HepG2 (cell line): ENCODE measurements at regions not wholly inside any gene's neighbourhood (a gene's known extent, or its start where the extent isn't known, plus 50 kb on each side); places are given as distances from the start of the nearest gene placed in this dataset.
A peak's percentile ranks its signal among the peaks of the same experiment; 100 is the strongest.

Experiments
- ETV6 ChIP-seq: sonication (generic); formaldehyde crosslinking; conservative IDR thresholded peaks from 2 replicates; pipeline ENCODE4 v1.4.0; 2020; ENCODE audit warnings: missing genetic modification reagents
- GATAD1 ChIP-seq: IDR thresholded peaks from 2 replicates; pipeline ENCODE4 v1.6.1; 2016; ENCODE audit warnings: missing genetic modification reagents, missing compliant biosample characterization
- HMG20B ChIP-seq: conservative IDR thresholded peaks from 2 replicates; pipeline ENCODE4 v1.6.1; 2016; ENCODE audit warnings: missing genetic modification reagents, missing compliant biosample characterization
- MBD4 ChIP-seq: IDR thresholded peaks from 2 replicates; pipeline ENCODE4 v1.6.1; 2012; ENCODE audit warnings: low read length, inconsistent platforms, borderline replicate concordance
- NCOA5 ChIP-seq: sonication (generic); formaldehyde crosslinking; IDR thresholded peaks from 2 replicates; pipeline ENCODE4 v1.4.0; 2020; ENCODE audit warnings: missing genetic modification reagents
- PCBP2 ChIP-seq: fragments of 200-400 bp; formaldehyde crosslinking; optimal IDR thresholded peaks from 2 replicates; pipeline ENCODE3; 2018; ENCODE audit warnings: low read length, low read depth; ENCODE audit not compliant: poor library complexity, severe bottlenecking
- PHF5A ChIP-seq: IDR thresholded peaks from one replicate; pipeline ENCODE4 v1.6.1; 2018; ENCODE audit warnings: low read depth, missing genetic modification reagents; ENCODE audit not compliant: unreplicated experiment
- PLRG1 ChIP-seq: fragments of 450-650 bp; conservative IDR thresholded peaks from 2 replicates; pipeline ENCODE4 v1.6.1; 2016
- PPARG ChIP-seq: conservative IDR thresholded peaks from 2 replicates; pipeline ENCODE4 v1.6.1; 2016; ENCODE audit warnings: missing biosample characterization, missing genetic modification reagents
- SNAI1 ChIP-seq: sonication (generic); formaldehyde crosslinking; IDR thresholded peaks from 2 replicates; pipeline ENCODE4 v1.5.0; 2020; ENCODE audit warnings: mild to moderate bottlenecking, missing genetic modification reagents, borderline replicate concordance
- SUZ12 ChIP-seq: fragments of 150-350 bp; IDR thresholded peaks from 2 replicates; pipeline ENCODE4 v1.6.1; 2014; ENCODE audit warnings: low read depth, low read length
- WIZ ChIP-seq: sonication (generic); formaldehyde crosslinking; IDR thresholded peaks from 2 replicates; pipeline ENCODE4 v1.5.1; 2020; ENCODE audit warnings: mild to moderate bottlenecking, missing genetic modification reagents
- YEATS4 ChIP-seq: sonication (generic); formaldehyde crosslinking; IDR thresholded peaks from 2 replicates; pipeline ENCODE4 v1.4.0; 2020; ENCODE audit warnings: missing genetic modification reagents, borderline replicate concordance
- ZFP36L1 ChIP-seq: sonication (generic); formaldehyde crosslinking; IDR thresholded peaks from 2 replicates; pipeline ENCODE4 v1.8.0; 2022; ENCODE audit warnings: mild to moderate bottlenecking, missing genetic modification reagents, moderate library complexity
- ZKSCAN8 ChIP-seq: IDR thresholded peaks from 2 replicates; pipeline ENCODE4 v1.6.1; 2016; ENCODE audit warnings: borderline replicate concordance, missing genetic modification reagents, missing compliant biosample characterization
- ZNF343 ChIP-seq: sonication (generic); formaldehyde crosslinking; IDR thresholded peaks from 2 replicates; pipeline ENCODE4 v1.4.0; 2020; ENCODE audit warnings: mild to moderate bottlenecking, missing genetic modification reagents
- ZNF563 ChIP-seq: sonication (generic); formaldehyde crosslinking; IDR thresholded peaks from 2 replicates; pipeline ENCODE4 v1.8.0; 2022; ENCODE audit warnings: mild to moderate bottlenecking, moderate library complexity, missing genetic modification reagents
- ZNF746 ChIP-seq: sonication (generic); formaldehyde crosslinking; IDR thresholded peaks from 2 replicates; pipeline ENCODE4 v1.8.0; 2022; ENCODE audit warnings: mild to moderate bottlenecking, missing genetic modification reagents
- TF ChIP-seq, protein P1 (sequence below): sonication (generic); formaldehyde crosslinking; IDR thresholded peaks from 2 replicates; pipeline ENCODE4 v1.4.0; 2020; ENCODE audit warnings: missing genetic modification reagents, mild to moderate bottlenecking, borderline replicate concordance
- TF ChIP-seq, protein P2 (sequence below): sonication (generic); formaldehyde crosslinking; IDR thresholded peaks from 2 replicates; pipeline ENCODE4 v1.4.0; 2020; ENCODE audit warnings: mild to moderate bottlenecking, missing genetic modification reagents
- TF ChIP-seq, protein P3 (sequence below): IDR thresholded peaks from 2 replicates; pipeline ENCODE4 v1.6.1; 2016; ENCODE audit warnings: missing genetic modification reagents, missing compliant biosample characterization
- TF ChIP-seq, protein P4 (sequence below): sonication (generic); formaldehyde crosslinking; IDR thresholded peaks from 2 replicates; pipeline ENCODE4 v1.5.0; 2020; ENCODE audit warnings: missing genetic modification reagents, mild to moderate bottlenecking, borderline replicate concordance
- TF ChIP-seq, protein P5 (sequence below): sonication (generic); formaldehyde crosslinking; IDR thresholded peaks from 2 replicates; pipeline ENCODE4 v1.4.0; 2020; ENCODE audit warnings: missing genetic modification reagents, borderline replicate concordance
- TF ChIP-seq, protein P6 (sequence below): sonication (generic); formaldehyde crosslinking; IDR thresholded peaks from 2 replicates; pipeline ENCODE4 v1.8.0; 2022; ENCODE audit warnings: missing genetic modification reagents, low read depth, mild to moderate bottlenecking, borderline replicate concordance

DNA sequence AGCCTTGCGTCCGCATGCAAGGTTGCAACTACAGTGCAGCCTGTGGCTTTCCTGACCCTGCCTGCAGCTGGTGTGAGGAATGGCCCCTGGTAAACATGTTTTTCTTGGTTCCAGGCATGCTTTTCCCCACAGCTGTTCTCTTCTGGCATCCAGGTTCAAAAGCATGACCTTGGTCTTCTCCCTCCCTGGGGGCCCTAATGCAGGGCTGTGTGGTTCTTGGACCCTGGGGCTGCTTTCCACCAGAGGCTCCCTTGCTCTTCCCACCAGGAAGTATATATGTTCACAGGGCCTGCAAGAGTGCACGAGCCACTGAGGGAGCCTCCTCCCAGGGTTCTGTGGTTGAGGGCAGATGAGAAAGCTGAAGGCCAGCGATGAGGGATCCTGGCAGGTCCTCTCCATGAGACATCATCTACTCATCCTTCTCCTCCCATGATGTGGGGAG lies 125.9 kb downstream of the BCL2L11 start (continued):
- TF ChIP-seq, protein P1, sequence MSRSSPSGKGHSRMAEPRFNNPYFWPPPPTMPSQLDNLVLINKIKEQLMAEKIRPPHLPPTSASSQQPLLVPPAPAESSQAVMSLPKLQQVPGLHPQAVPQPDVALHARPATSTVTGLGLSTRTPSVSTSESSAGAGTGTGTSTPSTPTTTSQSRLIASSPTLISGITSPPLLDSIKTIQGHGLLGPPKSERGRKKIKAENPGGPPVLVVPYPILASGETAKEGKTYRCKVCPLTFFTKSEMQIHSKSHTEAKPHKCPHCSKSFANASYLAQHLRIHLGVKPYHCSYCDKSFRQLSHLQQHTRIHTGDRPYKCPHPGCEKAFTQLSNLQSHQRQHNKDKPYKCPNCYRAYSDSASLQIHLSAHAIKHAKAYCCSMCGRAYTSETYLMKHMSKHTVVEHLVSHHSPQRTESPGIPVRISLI: no peak
- TF ChIP-seq, protein P2, sequence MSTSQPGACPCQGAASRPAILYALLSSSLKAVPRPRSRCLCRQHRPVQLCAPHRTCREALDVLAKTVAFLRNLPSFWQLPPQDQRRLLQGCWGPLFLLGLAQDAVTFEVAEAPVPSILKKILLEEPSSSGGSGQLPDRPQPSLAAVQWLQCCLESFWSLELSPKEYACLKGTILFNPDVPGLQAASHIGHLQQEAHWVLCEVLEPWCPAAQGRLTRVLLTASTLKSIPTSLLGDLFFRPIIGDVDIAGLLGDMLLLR (CRISPR knock-in tag): no peak
- TF ChIP-seq SUZ12 (no peak), PPARG (CRISPR knock-in tag) (0 out of 2 replicates have a peak, but pooled peaks have one; percentile 26), NCOA5 (no peak), ZNF746 (CRISPR knock-in tag) (peak; percentile 55; the same call in 1 of the 2 replicates), WIZ (CRISPR knock-in tag) (peak; percentile 83; the same call in 1 of the 2 replicates), ETV6 (CRISPR knock-in tag) (no peak), HMG20B (CRISPR knock-in tag) (no peak), ZKSCAN8 (CRISPR knock-in tag) (peak; percentile 90), ZNF563 (CRISPR knock-in tag) (peak; percentile 71; the same call in 1 of the 2 replicates), PHF5A (CRISPR knock-in tag) (peak; percentile 70), MBD4 (no peak), PLRG1 (no peak), ZNF343 (no peak), YEATS4 (peak; percentile 59; the same call in 1 of the 2 replicates), PCBP2 (no peak), ZFP36L1 (peak; percentile 88; the same call in 1 of the 2 replicates), GATAD1 (CRISPR knock-in tag) (peak; percentile 62; the same call in 1 of the 2 replicates), SNAI1 (no peak)
- TF ChIP-seq, protein P3, sequence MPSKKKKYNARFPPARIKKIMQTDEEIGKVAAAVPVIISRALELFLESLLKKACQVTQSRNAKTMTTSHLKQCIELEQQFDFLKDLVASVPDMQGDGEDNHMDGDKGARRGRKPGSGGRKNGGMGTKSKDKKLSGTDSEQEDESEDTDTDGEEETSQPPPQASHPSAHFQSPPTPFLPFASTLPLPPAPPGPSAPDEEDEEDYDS (CRISPR knock-in tag): peak; percentile 49; the same call in 1 of the 2 replicates
- TF ChIP-seq, protein P4, sequence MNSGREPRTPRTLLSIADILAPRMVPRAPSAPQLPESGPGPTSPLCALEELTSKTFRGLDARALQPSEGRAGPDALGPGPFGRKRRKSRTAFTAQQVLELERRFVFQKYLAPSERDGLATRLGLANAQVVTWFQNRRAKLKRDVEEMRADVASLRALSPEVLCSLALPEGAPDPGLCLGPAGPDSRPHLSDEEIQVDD (CRISPR knock-in tag): 0 out of 2 replicates have a peak, but pooled peaks have one; percentile 49
- TF ChIP-seq, protein P5, sequence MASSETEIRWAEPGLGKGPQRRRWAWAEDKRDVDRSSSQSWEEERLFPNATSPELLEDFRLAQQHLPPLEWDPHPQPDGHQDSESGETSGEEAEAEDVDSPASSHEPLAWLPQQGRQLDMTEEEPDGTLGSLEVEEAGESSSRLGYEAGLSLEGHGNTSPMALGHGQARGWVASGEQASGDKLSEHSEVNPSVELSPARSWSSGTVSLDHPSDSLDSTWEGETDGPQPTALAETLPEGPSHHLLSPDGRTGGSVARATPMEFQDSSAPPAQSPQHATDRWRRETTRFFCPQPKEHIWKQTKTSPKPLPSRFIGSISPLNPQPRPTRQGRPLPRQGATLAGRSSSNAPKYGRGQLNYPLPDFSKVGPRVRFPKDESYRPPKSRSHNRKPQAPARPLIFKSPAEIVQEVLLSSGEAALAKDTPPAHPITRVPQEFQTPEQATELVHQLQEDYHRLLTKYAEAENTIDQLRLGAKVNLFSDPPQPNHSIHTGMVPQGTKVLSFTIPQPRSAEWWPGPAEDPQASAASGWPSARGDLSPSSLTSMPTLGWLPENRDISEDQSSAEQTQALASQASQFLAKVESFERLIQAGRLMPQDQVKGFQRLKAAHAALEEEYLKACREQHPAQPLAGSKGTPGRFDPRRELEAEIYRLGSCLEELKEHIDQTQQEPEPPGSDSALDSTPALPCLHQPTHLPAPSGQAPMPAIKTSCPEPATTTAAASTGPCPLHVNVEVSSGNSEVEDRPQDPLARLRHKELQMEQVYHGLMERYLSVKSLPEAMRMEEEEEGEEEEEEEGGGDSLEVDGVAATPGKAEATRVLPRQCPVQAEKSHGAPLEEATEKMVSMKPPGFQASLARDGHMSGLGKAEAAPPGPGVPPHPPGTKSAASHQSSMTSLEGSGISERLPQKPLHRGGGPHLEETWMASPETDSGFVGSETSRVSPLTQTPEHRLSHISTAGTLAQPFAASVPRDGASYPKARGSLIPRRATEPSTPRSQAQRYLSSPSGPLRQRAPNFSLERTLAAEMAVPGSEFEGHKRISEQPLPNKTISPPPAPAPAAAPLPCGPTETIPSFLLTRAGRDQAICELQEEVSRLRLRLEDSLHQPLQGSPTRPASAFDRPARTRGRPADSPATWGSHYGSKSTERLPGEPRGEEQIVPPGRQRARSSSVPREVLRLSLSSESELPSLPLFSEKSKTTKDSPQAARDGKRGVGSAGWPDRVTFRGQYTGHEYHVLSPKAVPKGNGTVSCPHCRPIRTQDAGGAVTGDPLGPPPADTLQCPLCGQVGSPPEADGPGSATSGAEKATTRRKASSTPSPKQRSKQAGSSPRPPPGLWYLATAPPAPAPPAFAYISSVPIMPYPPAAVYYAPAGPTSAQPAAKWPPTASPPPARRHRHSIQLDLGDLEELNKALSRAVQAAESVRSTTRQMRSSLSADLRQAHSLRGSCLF (CRISPR knock-in tag): no peak
- TF ChIP-seq, protein P6, sequence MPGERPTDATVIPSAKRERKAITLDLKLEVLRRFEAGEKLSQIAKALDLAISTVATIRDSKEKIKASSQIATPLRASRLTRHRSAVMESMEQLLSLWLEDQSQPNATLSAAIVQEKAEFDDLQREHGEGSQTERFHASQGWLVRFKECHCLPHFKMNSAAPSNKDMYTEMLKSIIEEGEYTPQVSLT (CRISPR knock-in tag): no peak
